HG02981 (cell line): ENCODE measurements at regions not wholly inside any gene's neighbourhood (a gene's known extent, or its start where the extent isn't known, plus 50 kb on each side); places are given as distances from the start of the nearest gene placed in this dataset.
"Not testable (repeated sequence)": the region's sequence is repeated elsewhere in the genome, so short reads cannot be mapped to it uniquely, and the experiment has no call there.

Experiments
- ATAC-seq: cut with Tn5 transposase; IDR thresholded peaks from one replicate; pipeline ENCODE4 v1.9.1; 2021; ENCODE audit warnings: mild to moderate bottlenecking, moderate library complexity; ENCODE audit not compliant: unreplicated experiment

GRCh38 chr3:103410231-103410630, 975.4 kb downstream of the ZPLD1 start:
- ATAC-seq: no peak

- no peak for ATAC-seq
Observed at GRCh38 chr3:103421460-103421859, 986.6 kb downstream of the ZPLD1 start.

- no peak for ATAC-seq
Observed at GRCh38 chr3:103437883-103438282, 1003.1 kb downstream of the ZPLD1 start.

- ATAC-seq: peak; percentile 81
Observed at GRCh38 chr3:103440539-103441203, 1005.9 kb downstream of the ZPLD1 start.

- no peak for ATAC-seq
Observed at GRCh38 chr3:103446953-103447629, 1012.3 kb downstream of the ZPLD1 start.

GRCh38 chr3:103453152-103453551, 1018.3 kb downstream of the ZPLD1 start:
- no peak for ATAC-seq

GRCh38 chr3:103459815-103460214, 1025.0 kb downstream of the ZPLD1 start:
- ATAC-seq: no peak

GRCh38 chr3:103470498-103470897, 1035.7 kb downstream of the ZPLD1 start:
- ATAC-seq: no peak

GRCh38 chr3:103494011-103494410, 1059.2 kb downstream of the ZPLD1 start:
- no peak for ATAC-seq

- no peak for ATAC-seq
Observed at GRCh38 chr3:103494512-103494911, 1059.7 kb downstream of the ZPLD1 start.

GRCh38 chr3:103495186-103495585, 1060.4 kb downstream of the ZPLD1 start:
- ATAC-seq: no peak

- no peak for ATAC-seq
Observed at GRCh38 chr3:103499132-103499900, 1064.5 kb downstream of the ZPLD1 start.

- ATAC-seq: no peak
Observed at GRCh38 chr3:103499967-103500366, 1065.2 kb downstream of the ZPLD1 start.

GRCh38 chr3:103510760-103511159, 1075.9 kb downstream of the ZPLD1 start:
- ATAC-seq: no peak

- peak; percentile 83 for ATAC-seq
Observed at GRCh38 chr3:103511891-103512290, 1077.1 kb downstream of the ZPLD1 start.

GRCh38 chr3:103512595-103512994, 1077.8 kb downstream of the ZPLD1 start:
- no peak for ATAC-seq

- ATAC-seq: no peak
Observed at GRCh38 chr3:103513003-103513402, 1078.2 kb downstream of the ZPLD1 start.

- ATAC-seq: no peak
Observed at GRCh38 chr3:103515116-103515515, 1080.3 kb downstream of the ZPLD1 start.

- ATAC-seq: no peak
Observed at GRCh38 chr3:103516950-103517349, 1082.1 kb downstream of the ZPLD1 start.

- not testable (repeated sequence) for ATAC-seq
Observed at GRCh38 chr3:103531327-103531726, 1096.5 kb downstream of the ZPLD1 start.

GRCh38 chr3:103532986-103533385, 1098.2 kb downstream of the ZPLD1 start:
- ATAC-seq: no peak

GRCh38 chr3:103554451-103554850, 1119.6 kb downstream of the ZPLD1 start:
- no peak for ATAC-seq
